ENCODE measurements at regions not wholly inside any gene's neighbourhood (a gene's known extent, or its start where the extent isn't known, plus 50 kb on each side); places are given as distances from the start of the nearest gene placed in this dataset.
A peak's percentile ranks its signal among the peaks of the same experiment; 100 is the strongest.

- Histone ChIP-seq H3K27me3 (ENCODE audit: control insufficient read depth in 3 of 3, insufficient read depth in 3 of 3, low read length in 2 of 3) (no peaks in the 10 kb centered on the region), H3K27ac (ENCODE audit: low read depth in 1 of 2, low read length in 1 of 2) (no peak overlapping the region), H3K9me3 (ENCODE audit: control insufficient read depth in 4 of 4, insufficient read depth in 3 of 4, low read length in 3 of 4) (no peaks in the 10 kb centered on the region), H3K36me3 (ENCODE audit: control insufficient read depth in 4 of 4, insufficient read depth in 4 of 4, low read length in 4 of 4) (no peaks in the 10 kb centered on the region), H3K4me1 (ENCODE audit: control insufficient read depth in 5 of 5, insufficient read depth in 5 of 5, low read length in 5 of 5) (peaks cover 0 to 28% (median 0%) of the 10 kb centered on the region in 5 donors), H3K4me3 (no peak overlapping the region), H3K9ac (ENCODE audit: insufficient read depth in 1 of 2, low read length in 2 of 2) (no peak overlapping the region)
- peak in 2 of 3 donors; percentile 63 to 75 for DNase-seq
- WGBS, 2 donors, result 88% methylated on average over 9 of the region's 9 CpGs
- no peak for ATAC-seq (ENCODE audit: insufficient read depth, low FRiP score)
- TF ChIP-seq CTCF (IDR thresholded peaks at IDR 0.05; ENCODE audit: control extremely low read depth, extremely low read depth), result no peak
Observed at GRCh38 chr17:33491871-33492481, 198.9 kb upstream of the ASIC2 start.

GRCh38 chr17:33492731-33493265 lies 199.7 kb upstream of the ASIC2 start:
- no peak for ATAC-seq (ENCODE audit: insufficient read depth, low FRiP score)
- no peaks in the 10 kb centered on the region for H3K9me3 ChIP-seq (ENCODE audit: control insufficient read depth in 4 of 4, insufficient read depth in 3 of 4, low read length in 3 of 4)
- H3K4me3 ChIP-seq, result no peak overlapping the region
- H3K27me3 ChIP-seq (ENCODE audit: control insufficient read depth in 3 of 3, insufficient read depth in 3 of 3, low read length in 2 of 3), result no peaks in the 10 kb centered on the region
- no peak overlapping the region for H3K9ac ChIP-seq (ENCODE audit: insufficient read depth in 1 of 2, low read length in 2 of 2)
- peak; percentile 20 to 71 (median 64) for DNase-seq
- no peak for TF ChIP-seq CTCF (IDR thresholded peaks at IDR 0.05; ENCODE audit: control extremely low read depth, extremely low read depth)
- H3K27ac ChIP-seq (ENCODE audit: low read depth in 1 of 2, low read length in 1 of 2), result no peak overlapping the region
- WGBS, 2 donors, result 47 to 59% methylated on average over 3 of the region's 3 CpGs
- H3K4me1 ChIP-seq (ENCODE audit: control insufficient read depth in 5 of 5, insufficient read depth in 5 of 5, low read length in 5 of 5), result peaks cover 0 to 28% (median 0%) of the 10 kb centered on the region in 5 donors
- H3K36me3 ChIP-seq (ENCODE audit: control insufficient read depth in 4 of 4, insufficient read depth in 4 of 4, low read length in 4 of 4), result no peaks in the 10 kb centered on the region

GRCh38 chr17:33493566-33493965 lies 200.5 kb upstream of the ASIC2 start:
- H3K4me1 ChIP-seq (ENCODE audit: control insufficient read depth in 5 of 5, insufficient read depth in 5 of 5, low read length in 5 of 5), result peaks cover 0 to 34% (median 0%) of the 10 kb centered on the region in 5 donors
- H3K9me3 ChIP-seq (ENCODE audit: control insufficient read depth in 4 of 4, insufficient read depth in 3 of 4, low read length in 3 of 4), result no peaks in the 10 kb centered on the region
- no peak for DNase-seq
- H3K9ac ChIP-seq (ENCODE audit: insufficient read depth in 1 of 2, low read length in 2 of 2), result no peak overlapping the region
- TF ChIP-seq CTCF (IDR thresholded peaks at IDR 0.05; ENCODE audit: control extremely low read depth, extremely low read depth), result no peak
- 85 to 92% methylated on average over 5 of the region's 5 CpGs for WGBS, 2 donors
- H3K36me3 ChIP-seq (ENCODE audit: control insufficient read depth in 4 of 4, insufficient read depth in 4 of 4, low read length in 4 of 4), result no peaks in the 10 kb centered on the region
- H3K27ac ChIP-seq (ENCODE audit: low read depth in 1 of 2, low read length in 1 of 2), result no peak overlapping the region
- ATAC-seq (ENCODE audit: insufficient read depth, low FRiP score), result no peak
- no peaks in the 10 kb centered on the region for H3K27me3 ChIP-seq (ENCODE audit: control insufficient read depth in 3 of 3, insufficient read depth in 3 of 3, low read length in 2 of 3)
- H3K4me3 ChIP-seq, result no peak overlapping the region

Measured in lung (tissue), 11 donors.